Fibroblast of the aortic adventitia (primary cell): ENCODE measurements at regions not wholly inside any gene's neighbourhood (a gene's known extent, or its start where the extent isn't known, plus 50 kb on each side); places are given as distances from the start of the nearest gene placed in this dataset.

Source experiments
- DNase-seq: peaks from one replicate; pipeline ENCODE4 v3.0.0-alpha.2; 2010; ENCODE audit warnings: low read depth
- H3K4me3 ChIP-seq: 2 replicates; pipeline ENCODE4 v1.5.1; 2011; ENCODE audit warnings: low read depth, mild to moderate bottlenecking, control low read depth, low read length, moderate library complexity
- TF ChIP-seq, protein P1 (sequence below): IDR thresholded peaks from 2 replicates; pipeline ENCODE4 v1.5.1; 2011; ENCODE audit warnings: mild to moderate bottlenecking, low read length, control low read depth, inconsistent platforms; ENCODE audit not compliant: insufficient read depth

DNA sequence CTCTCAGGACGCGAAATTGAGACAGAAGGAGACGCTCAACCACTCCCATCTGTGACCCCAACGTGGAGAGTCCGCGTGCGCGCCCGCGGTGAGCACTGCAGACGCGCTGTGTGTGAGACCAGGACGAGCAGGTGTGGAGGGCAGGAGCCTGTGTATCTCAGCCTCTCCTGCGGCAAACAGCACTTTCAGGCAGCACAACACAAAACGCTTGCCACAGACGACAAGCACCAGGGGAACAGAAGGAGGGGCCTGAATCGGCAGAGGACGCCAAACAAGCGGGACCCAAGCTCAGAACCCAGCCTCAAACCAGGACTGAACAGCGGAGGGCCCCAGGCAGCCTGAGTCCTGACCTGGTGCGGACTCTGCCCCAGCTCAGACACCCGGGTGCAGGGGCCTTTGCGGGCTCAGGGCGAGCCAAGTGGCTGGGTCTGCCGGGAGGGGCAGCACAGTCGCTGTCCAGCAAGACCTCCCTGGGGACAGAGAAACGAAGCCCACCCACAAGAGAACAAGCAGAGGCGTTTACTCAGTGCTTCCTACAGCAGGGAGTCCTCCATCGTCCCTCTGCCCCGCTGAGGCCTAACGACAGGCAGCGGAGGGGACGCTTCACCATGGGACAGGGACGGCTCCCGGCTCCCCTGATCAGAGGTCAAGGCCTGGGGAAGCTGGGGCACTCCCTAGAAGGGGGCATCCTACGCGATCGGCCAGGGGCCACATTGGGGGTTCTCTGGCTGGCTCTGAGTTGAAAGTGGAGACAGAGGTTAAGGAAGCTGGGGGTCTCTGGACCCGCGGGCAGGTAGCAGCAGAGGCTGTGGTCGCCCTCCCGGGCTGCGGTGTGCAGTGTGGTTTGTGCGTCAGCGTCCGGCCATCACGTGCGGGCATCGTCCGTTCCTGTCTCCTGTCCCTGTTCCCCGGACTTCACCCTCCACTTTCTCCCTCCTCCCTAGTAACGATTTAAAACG, 560.8 kb downstream of the BRD1 start:
- TF ChIP-seq, protein P1, sequence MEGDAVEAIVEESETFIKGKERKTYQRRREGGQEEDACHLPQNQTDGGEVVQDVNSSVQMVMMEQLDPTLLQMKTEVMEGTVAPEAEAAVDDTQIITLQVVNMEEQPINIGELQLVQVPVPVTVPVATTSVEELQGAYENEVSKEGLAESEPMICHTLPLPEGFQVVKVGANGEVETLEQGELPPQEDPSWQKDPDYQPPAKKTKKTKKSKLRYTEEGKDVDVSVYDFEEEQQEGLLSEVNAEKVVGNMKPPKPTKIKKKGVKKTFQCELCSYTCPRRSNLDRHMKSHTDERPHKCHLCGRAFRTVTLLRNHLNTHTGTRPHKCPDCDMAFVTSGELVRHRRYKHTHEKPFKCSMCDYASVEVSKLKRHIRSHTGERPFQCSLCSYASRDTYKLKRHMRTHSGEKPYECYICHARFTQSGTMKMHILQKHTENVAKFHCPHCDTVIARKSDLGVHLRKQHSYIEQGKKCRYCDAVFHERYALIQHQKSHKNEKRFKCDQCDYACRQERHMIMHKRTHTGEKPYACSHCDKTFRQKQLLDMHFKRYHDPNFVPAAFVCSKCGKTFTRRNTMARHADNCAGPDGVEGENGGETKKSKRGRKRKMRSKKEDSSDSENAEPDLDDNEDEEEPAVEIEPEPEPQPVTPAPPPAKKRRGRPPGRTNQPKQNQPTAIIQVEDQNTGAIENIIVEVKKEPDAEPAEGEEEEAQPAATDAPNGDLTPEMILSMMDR, result no peak
- H3K4me3 ChIP-seq, result no peak overlapping the region
- no peak for DNase-seq

DNA sequence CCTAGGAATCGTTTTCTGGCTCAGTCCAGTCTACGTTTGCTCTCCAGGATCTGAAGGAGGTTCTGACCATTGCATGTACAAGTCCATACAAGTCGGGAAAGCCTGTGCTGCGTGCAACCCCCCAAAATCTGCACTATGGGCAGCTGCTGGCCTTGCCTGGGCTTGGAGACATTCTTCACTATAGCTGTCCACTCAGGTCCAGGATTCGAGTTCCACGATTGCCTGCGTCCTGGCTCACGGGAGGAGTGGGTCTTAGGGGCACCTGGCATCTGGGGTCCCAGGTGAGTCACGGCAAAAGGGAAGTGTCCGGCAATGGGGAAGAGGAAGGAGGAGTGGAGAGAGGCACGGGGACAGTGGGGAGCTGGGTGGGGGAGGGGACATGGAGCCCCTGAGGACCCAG, 563.0 kb downstream of the BRD1 start:
- H3K4me3 ChIP-seq, result no peak overlapping the region
- DNase-seq, result no peak
- TF ChIP-seq, protein P1, result no peak

DNA sequence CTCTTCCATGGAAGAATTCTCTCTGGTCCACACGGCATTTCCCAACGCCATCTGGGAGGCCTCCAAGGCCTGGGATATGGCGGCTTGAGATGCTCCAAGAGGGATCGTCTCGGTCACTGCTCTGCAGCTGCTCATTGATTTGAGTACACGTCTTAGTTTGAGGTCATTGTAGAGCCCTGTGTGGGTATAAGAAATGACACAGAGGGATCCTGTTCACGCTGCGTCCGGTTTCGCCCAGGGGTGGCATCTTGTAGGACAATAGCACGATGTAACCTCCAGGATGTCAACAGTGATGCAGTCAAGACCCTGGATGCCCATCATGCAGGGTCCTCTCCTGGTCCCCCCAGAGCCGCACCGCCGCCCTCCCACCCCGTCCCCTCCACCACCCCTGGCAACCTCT, 564.6 kb downstream of the BRD1 start:
- no peak overlapping the region for H3K4me3 ChIP-seq
- DNase-seq, result no peak
- TF ChIP-seq, protein P1, result no peak

DNA sequence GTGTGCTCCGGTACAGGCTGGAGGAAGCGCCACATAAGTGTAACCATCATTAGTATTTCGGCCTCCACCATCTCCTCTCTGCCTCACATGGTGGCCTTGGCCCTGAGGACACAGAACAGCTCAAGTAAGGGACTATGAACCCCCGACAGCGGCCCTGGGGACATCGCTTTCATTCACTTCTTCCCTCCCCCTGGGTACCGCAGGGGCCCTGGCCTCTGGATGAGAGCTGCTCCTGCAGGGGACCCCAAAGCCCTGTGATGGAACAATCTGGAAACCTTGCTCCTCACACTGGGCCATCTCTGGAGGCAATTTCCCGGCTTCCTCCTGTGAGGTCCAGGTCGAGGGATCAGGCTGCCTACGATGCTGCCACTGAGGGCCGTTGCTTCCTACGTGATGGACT, 565.5 kb downstream of the BRD1 start:
- TF ChIP-seq, protein P1, result no peak

DNA sequence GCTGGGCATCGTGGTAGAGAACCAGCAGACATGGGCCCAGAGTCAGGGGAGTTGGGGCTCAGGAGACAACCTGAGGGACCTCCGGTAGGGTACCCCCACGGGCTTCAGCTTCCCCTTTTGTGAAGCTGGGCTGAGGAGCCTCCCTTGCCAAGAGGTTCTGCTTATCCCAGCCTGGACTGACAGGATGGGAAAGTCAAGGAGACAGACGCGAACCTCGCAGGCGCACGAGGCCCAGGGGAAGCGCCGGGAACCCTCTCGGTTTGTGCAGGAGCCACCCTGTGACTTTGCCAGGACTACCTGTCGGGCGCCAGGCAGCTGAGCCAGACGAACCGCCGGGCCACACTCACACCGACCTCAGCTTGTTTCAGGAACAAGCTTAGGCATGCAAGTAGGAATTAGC, 566.1 kb downstream of the BRD1 start:
- DNase-seq, result no peak
- H3K4me3 ChIP-seq, result no peak overlapping the region
- TF ChIP-seq, protein P1, result no peak

More for the DNA sequence above, 565.5 kb downstream of the BRD1 start:
- no peak for DNase-seq
- H3K4me3 ChIP-seq, result no peak overlapping the region

DNA sequence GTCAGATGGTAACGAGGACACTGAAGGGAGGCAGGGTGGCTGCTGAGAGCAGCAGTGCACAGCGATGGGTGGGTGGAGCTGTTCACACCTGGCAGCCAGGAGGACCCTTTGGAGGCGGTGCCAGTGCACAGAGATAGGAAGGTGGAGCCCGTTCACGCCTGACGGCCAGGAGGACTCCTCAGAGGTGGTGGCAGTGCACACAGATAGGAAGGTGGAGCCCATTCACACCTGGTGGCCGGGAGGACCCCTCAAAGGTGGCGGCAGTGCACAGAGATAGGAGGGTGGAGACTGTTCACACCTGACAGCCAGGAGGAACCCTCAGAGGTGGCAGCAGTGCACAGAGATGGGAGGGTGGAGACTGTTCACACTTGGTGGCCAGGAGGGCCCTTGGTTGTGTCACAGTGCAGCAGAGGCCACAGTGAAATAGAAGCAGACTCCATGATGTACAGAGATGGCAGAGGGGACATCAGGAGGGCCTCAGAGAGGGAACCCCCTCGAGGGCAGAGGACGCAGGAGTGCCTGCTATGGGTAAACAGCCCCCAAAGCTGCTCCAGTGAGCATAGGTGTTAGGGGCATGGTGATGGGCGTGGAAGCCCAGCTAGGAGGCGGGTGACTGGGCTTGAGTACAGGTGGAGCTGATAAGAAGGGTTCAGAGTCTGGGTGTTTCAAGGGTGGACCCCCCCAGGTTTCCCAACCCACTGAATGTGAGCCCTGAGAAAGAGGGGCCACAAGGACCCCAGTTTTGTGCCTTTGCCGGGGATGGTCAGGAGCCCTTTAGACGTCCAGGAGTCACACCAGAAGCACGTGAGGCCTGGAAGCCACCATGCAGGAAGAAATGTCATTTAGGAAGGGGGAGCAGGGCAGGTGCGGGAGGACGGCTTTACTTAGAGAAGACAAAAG, 566.7 kb downstream of the BRD1 start:
- TF ChIP-seq, protein P1, result no peak
- DNase-seq, result no peak
- H3K4me3 ChIP-seq, result no peak overlapping the region
